OCI-LY3 (cell line): ENCODE measurements at regions not wholly inside any gene's neighbourhood (a gene's known extent, or its start where the extent isn't known, plus 50 kb on each side); places are given as distances from the start of the nearest gene placed in this dataset.

Experiments
- H2AFZ ChIP-seq: fragments of 200-600, 300-600 bp; shearing (Covaris generic); 2 replicates; pipeline ENCODE4 v1.6.0; 2014; ENCODE audit warnings: antibody characterized with exemption, low read depth, low read length
- H3K27ac ChIP-seq: fragments of 200-600, 300-600 bp; sonication (generic); 2 replicates; pipeline ENCODE4 v1.5.1; 2014; ENCODE audit warnings: mild to moderate bottlenecking, low read length, moderate library complexity, mixed read lengths
- H3K27me3 ChIP-seq: fragments of 200-600, 300-600 bp; sonication (generic); 2 replicates; pipeline ENCODE4 v1.6.1; 2014; ENCODE audit warnings: low read depth, low read length, mixed read lengths
- H3K36me3 ChIP-seq: fragments of 200-600, 300-600 bp; sonication (generic); replicated peaks from 2 replicates; pipeline ENCODE3; 2014; ENCODE audit warnings: low read depth, low read length, mixed read lengths
- H3K4me1 ChIP-seq: fragments of 300-600, 200-600 bp; sonication (generic); 2 replicates; pipeline ENCODE4 v1.6.1; 2014; ENCODE audit warnings: low read length, mixed read lengths
- H3K4me2 ChIP-seq: fragments of 200-600, 300-600 bp; sonication (generic); 2 replicates; pipeline ENCODE4 v1.6.1; 2014; ENCODE audit warnings: low read length, mixed read lengths
- H3K4me3 ChIP-seq: fragments of 300-600, 200-600 bp; sonication (generic); 2 replicates; pipeline ENCODE4 v1.5.1; 2014; ENCODE audit warnings: antibody characterized with exemption, mild to moderate bottlenecking, low read length, moderate library complexity
- H3K79me2 ChIP-seq: fragments of 300-600, 200-600 bp; shearing (Covaris generic); 2 replicates; pipeline ENCODE4 v1.6.1; 2014; ENCODE audit warnings: mild to moderate bottlenecking, low read length, mixed read lengths
- H3K9ac ChIP-seq: fragments of 300-600, 200-600 bp; shearing (Covaris generic); 2 replicates; pipeline ENCODE4 v1.6.0; 2014; ENCODE audit warnings: mild to moderate bottlenecking, low read length, moderate library complexity
- H3K9me3 ChIP-seq: fragments of 200-600, 300-600 bp; shearing (Covaris generic); 2 replicates; pipeline ENCODE4 v1.6.1; 2014; ENCODE audit warnings: low read length, mixed read lengths; ENCODE audit not compliant: insufficient read depth
- H4K20me1 ChIP-seq: fragments of 200-600, 300-600 bp; sonication (generic); 2 replicates; pipeline ENCODE4 v1.6.1; 2016; ENCODE audit warnings: low read length, mixed read lengths; ENCODE audit not compliant: insufficient read depth
- CTCF ChIP-seq: fragments of 200-600, 300-600 bp; sonication (generic); IDR thresholded peaks from 2 replicates; pipeline ENCODE4 v1.5.1; 2014; ENCODE audit warnings: antibody characterized with exemption, low read length, low read depth
- EZH2phosphoT487 ChIP-seq: fragments of 200-600 bp; shearing (Covaris generic); IDR thresholded peaks from 2 replicates; pipeline ENCODE4 v1.6.1; 2018; ENCODE audit warnings: antibody characterized with exemption, mixed run types, low read depth

GRCh38 chr6:85396159-85396808, 53.6 kb upstream of the NT5E start:
- Histone ChIP-seq H3K4me2 (no peak overlapping the region), H3K79me2 (no peaks in the 10 kb centered on the region), H4K20me1 (no peaks in the 10 kb centered on the region), H3K4me3 (no peak overlapping the region), H3K4me1 (no peaks in the 10 kb centered on the region), H2AFZ (no peak overlapping the region), H3K27me3 (no peaks in the 10 kb centered on the region), H3K9me3 (no peaks in the 10 kb centered on the region), H3K27ac (no peak overlapping the region), H3K36me3 (no peaks in the 10 kb centered on the region), H3K9ac (no peak overlapping the region)
- TF ChIP-seq CTCF (no peak), EZH2phosphoT487 (no peak)

- H4K20me1 ChIP-seq = no peaks in the 10 kb centered on the region
- H3K4me2 ChIP-seq = no peak overlapping the region
- no peak overlapping the region for H3K9ac ChIP-seq
- no peaks in the 10 kb centered on the region for H3K36me3 ChIP-seq
- no peaks in the 10 kb centered on the region for H3K79me2 ChIP-seq
- H3K27me3 ChIP-seq = no peaks in the 10 kb centered on the region
- no peaks in the 10 kb centered on the region for H3K4me1 ChIP-seq
- no peak overlapping the region for H2AFZ ChIP-seq
- H3K9me3 ChIP-seq = no peaks in the 10 kb centered on the region
- TF ChIP-seq EZH2phosphoT487 = no peak
- no peak for TF ChIP-seq CTCF
- no peak overlapping the region for H3K4me3 ChIP-seq
- no peak overlapping the region for H3K27ac ChIP-seq
Measured at GRCh38 chr6:85395746-85396145, 54.1 kb upstream of the NT5E start.

GRCh38 chr6:85394853-85395538, 54.9 kb upstream of the NT5E start:
- H3K4me2 ChIP-seq = no peak overlapping the region
- no peaks in the 10 kb centered on the region for H3K9me3 ChIP-seq
- no peak overlapping the region for H3K9ac ChIP-seq
- H3K4me3 ChIP-seq = no peak overlapping the region
- no peaks in the 10 kb centered on the region for H3K36me3 ChIP-seq
- H3K79me2 ChIP-seq = no peaks in the 10 kb centered on the region
- no peaks in the 10 kb centered on the region for H3K27me3 ChIP-seq
- no peaks in the 10 kb centered on the region for H3K4me1 ChIP-seq
- H3K27ac ChIP-seq = no peak overlapping the region
- no peak overlapping the region for H2AFZ ChIP-seq
- TF ChIP-seq CTCF = no peak
- TF ChIP-seq EZH2phosphoT487 = no peak
- H4K20me1 ChIP-seq = no peaks in the 10 kb centered on the region

GRCh38 chr6:85394199-85394598, 55.7 kb upstream of the NT5E start:
- no peaks in the 10 kb centered on the region for H3K79me2 ChIP-seq
- no peaks in the 10 kb centered on the region for H3K27me3 ChIP-seq
- no peak for TF ChIP-seq CTCF
- no peak for TF ChIP-seq EZH2phosphoT487
- no peaks in the 10 kb centered on the region for H3K36me3 ChIP-seq
- no peak overlapping the region for H3K4me3 ChIP-seq
- H3K27ac ChIP-seq = no peak overlapping the region
- no peaks in the 10 kb centered on the region for H3K9me3 ChIP-seq
- H3K9ac ChIP-seq = no peak overlapping the region
- H3K4me2 ChIP-seq = no peak overlapping the region
- no peaks in the 10 kb centered on the region for H4K20me1 ChIP-seq
- H2AFZ ChIP-seq = no peak overlapping the region
- H3K4me1 ChIP-seq = no peaks in the 10 kb centered on the region
